HT-29 (cell line): ENCODE measurements at regions not wholly inside any gene's neighbourhood (a gene's known extent, or its start where the extent isn't known, plus 50 kb on each side); places are given as distances from the start of the nearest gene placed in this dataset.

ENCODE experiments used
- DNase-seq: peaks from one replicate; pipeline ENCODE4 v3.0.0-alpha.2; 2015; ENCODE audit warnings: low spot score

GRCh38 chr9:108002371-108002956 is 512.9 kb upstream of the KLF4 start:
- DNase-seq = no peak

DNA sequence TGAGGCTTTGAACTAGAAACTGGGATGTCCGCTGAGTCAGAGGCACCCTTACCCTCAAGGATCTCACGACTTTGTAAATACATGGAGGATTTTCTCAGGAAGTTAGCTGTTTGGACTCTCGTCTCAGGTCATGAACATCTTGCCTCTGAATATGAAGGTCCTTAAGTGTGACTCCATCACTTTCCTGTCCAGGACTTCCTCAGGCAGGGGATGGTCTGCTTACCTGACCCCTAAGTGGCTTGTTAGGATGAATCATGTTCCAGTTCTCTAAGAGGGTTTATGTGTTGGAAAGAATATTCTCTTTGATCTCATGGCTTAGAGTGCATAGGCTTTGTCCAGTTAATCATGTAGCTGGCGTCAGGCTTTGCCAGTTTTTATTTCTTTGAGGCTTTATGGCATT is 511.7 kb upstream of the KLF4 start:
- no peak for DNase-seq

GRCh38 chr9:107999890-108000289 is 510.3 kb upstream of the KLF4 start:
- no peak for DNase-seq

GRCh38 chr9:107999011-107999410 is 509.4 kb upstream of the KLF4 start:
- DNase-seq = no peak

GRCh38 chr9:107994648-107995047 is 505.1 kb upstream of the KLF4 start:
- no peak for DNase-seq

DNA sequence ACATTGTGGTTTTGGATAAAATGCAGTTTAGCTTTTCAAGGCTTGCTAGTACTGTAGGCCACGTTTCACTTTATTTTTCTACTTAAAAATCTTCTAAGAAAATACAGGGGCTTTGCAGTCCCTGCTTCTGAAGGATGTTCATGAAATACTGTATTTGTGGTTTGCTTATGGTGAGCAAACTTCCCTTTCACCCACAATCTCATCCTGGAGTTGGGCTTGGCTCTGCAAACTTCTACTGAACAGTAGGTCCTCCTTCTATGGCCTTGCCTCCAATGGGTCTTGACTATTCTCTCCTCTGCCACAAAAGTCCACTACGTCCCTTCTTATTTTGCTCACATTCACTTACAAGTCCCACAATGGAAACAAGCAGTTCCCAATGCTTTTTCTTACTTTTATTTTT is 502.7 kb upstream of the KLF4 start:
- no peak for DNase-seq

GRCh38 chr9:107991581-107991980 is 502.0 kb upstream of the KLF4 start:
- DNase-seq = no peak

DNA sequence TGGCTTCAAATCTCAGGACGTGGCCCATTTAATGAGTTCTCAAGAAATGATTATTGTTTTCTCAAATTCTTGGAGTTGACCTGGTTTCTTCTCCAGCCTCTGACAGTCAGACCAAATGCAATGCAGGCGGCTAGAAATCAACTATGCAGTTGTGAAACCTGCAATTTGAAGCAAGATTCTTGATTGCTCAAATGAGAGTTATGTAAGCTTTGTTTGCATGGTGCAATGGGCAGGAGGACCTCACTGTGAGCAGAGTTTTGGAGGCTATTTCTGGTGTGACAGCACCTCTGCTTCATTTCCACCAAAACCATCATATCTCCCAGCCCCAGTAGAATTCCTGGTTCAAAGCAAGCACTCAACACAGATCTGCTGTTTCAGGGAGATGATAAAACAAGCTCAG is 500.0 kb upstream of the KLF4 start:
- no peak for DNase-seq

- no peak for DNase-seq
Observed at GRCh38 chr9:107989099-107989498, 499.5 kb upstream of the KLF4 start.

DNA sequence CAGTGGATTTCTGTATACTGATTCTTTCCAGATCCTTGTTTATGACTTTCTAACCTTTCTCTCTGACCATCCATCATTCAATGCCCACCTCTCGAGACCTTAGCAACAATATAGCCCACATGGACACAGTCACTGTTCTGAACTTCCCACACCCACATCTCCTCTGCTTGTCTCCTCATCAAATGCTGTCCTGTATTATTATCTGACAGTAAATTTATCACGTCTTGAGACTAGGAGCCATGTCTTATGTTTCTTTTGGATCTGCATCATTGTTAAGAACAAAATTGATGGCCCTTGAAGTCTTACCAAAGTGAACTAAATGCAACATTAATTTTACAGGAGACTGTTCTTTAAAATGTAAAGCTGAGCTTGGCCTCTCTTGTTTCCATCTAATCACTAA is 495.4 kb upstream of the KLF4 start:
- DNase-seq = no peak

- no peak for DNase-seq
Observed at GRCh38 chr9:107983762-107984161, 494.2 kb upstream of the KLF4 start.

GRCh38 chr9:107983181-107983603 is 493.6 kb upstream of the KLF4 start:
- peak; percentile 13 for DNase-seq

DNA sequence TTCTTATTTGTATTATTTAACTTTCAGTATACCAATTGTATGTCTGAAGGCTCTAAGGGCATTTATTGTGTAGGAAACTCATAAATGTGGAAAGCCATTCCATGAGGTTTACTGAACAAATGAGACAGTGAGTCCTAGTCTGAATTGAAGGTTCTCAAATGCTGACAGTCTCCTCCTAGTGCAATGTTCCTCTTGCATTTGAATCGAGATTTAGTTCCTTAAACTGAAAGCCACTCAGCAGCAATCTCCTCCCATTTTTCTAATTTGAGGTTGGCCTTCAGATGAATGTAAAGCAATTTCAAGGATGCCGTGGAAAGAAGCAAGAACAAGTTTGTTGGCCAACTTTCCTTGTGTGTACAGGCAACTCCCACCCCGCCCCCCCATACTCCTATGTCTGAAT is 493.2 kb upstream of the KLF4 start:
- DNase-seq = no peak

DNA sequence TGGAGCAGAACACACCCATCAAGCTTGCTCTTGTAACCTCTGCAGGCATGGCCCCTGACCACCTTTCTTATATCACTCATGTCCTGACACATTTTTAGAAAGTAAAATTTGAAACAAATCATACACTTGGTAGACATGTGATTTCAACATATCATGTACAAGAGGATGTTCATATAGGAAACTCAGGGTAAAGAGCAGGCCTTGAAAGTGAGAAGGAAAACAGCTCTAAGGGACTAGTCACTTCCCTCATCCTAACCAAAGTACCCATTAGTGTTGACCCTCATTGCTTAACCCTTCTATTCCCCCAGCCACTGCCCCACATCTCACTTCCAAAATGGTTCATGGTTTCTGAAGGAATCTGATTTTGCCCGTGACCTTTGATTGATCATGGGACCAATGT is 492.4 kb upstream of the KLF4 start:
- DNase-seq = no peak

DNA sequence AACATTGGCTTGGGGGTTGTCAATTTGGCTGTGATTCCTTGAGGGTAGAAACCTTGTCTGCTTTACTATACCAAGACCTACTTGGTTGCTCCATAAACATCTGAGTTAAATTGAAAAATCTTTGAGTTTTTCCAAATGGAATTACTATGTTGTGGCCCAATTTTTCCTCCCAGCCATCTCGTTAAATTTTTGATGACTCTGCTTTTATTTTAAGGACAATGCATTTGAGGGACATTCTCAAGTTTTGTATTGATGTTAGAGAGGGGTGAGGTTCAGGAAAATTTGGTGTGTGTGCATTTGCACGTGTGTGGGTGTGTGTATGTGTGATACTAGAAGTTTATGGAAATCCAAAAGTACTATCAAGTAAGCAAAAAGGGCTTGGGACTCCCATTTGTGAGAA is 491.4 kb upstream of the KLF4 start:
- no peak for DNase-seq

- DNase-seq = peak; percentile 32
Observed at GRCh38 chr9:107976767-107977166, 487.2 kb upstream of the KLF4 start.

GRCh38 chr9:107975426-107976010 is 485.9 kb upstream of the KLF4 start:
- DNase-seq = no peak

GRCh38 chr9:107973451-107973850 is 483.9 kb upstream of the KLF4 start:
- no peak for DNase-seq

DNA sequence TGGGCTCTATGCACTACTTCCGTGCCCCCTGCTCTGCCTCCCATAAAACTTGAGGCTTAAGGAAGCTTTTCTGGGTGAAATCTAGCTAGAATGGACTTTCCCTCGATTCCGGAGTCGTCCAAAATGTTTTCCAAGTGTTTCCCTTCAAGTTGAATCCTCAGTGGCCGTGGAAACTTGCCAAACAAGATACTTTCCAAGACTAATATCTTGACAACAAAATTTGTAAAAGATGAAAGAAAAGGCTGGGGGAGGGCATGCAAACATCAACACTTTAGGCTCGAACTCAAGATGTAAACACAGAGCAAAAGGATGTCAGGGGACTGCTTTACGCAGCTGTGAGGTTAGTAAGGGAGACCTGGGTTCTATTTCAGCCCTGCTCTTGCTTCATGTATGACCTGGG is 482.8 kb upstream of the KLF4 start:
- DNase-seq = no peak

- DNase-seq = no peak
Observed at GRCh38 chr9:107971241-107971640, 481.7 kb upstream of the KLF4 start.

- DNase-seq = no peak
Observed at GRCh38 chr9:107970726-107971125, 481.2 kb upstream of the KLF4 start.

DNA sequence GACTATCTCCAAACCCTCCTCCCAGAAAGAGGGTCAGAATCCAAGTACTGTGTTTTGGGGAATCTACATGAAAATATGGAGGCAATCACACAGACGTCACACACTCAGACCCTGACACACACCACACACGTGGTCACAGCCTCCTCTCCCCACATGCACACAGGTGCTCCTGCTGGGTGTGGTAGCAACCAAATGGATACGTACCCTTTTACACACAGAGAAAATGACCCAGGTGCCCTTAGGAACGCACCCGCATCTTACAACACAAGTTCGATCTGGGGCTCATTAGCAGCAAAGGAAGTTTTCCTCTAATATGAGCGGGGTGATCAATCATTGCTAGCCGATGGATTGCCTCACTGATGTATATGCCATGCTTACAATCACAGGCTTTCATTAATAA is 480.2 kb upstream of the KLF4 start:
- DNase-seq = no peak

- DNase-seq = no peak
Observed at GRCh38 chr9:107969141-107969540, 479.6 kb upstream of the KLF4 start.

GRCh38 chr9:107963246-107963645 is 473.7 kb upstream of the KLF4 start:
- no peak for DNase-seq
